Osteoblast (primary cell): ENCODE measurements at regions not wholly inside any gene's neighbourhood (a gene's known extent, or its start where the extent isn't known, plus 50 kb on each side); places are given as distances from the start of the nearest gene placed in this dataset.

ENCODE experiments used
- DNase-seq: peaks from one replicate; pipeline ENCODE4 v3.0.0; 2011; ENCODE audit warnings: low spot score, mixed read lengths; ENCODE audit not compliant: insufficient read length; ENCODE audit errors: missing footprints
- H2AFZ ChIP-seq: 2 replicates; pipeline ENCODE4 v1.6.0; 2011; ENCODE audit warnings: mild to moderate bottlenecking, low read length
- H3K27ac ChIP-seq: 2 replicates; pipeline ENCODE4 v1.5.1; 2011; ENCODE audit warnings: mild to moderate bottlenecking, low read depth, low read length, moderate library complexity
- H3K27me3 ChIP-seq: 2 replicates; pipeline ENCODE4 v1.6.0; 2012; ENCODE audit warnings: mild to moderate bottlenecking, control low read depth, inconsistent platforms, low read length, moderate library complexity; ENCODE audit not compliant: insufficient read depth
- H3K36me3 ChIP-seq: 2 replicates; pipeline ENCODE4 v1.5.1; 2011; ENCODE audit warnings: mild to moderate bottlenecking, low read length, control low read depth, moderate library complexity; ENCODE audit not compliant: insufficient read depth
- H3K4me1 ChIP-seq: 2 replicates; pipeline ENCODE4 v1.5.1; 2011; ENCODE audit warnings: mild to moderate bottlenecking, low read length, control low read depth, moderate library complexity; ENCODE audit not compliant: insufficient read depth
- H3K4me2 ChIP-seq: 2 replicates; pipeline ENCODE4 v1.6.0; 2011; ENCODE audit warnings: mild to moderate bottlenecking, low read length; ENCODE audit not compliant: insufficient read depth
- H3K4me3 ChIP-seq: fragments of 200-600 bp; sonication (generic); 3 replicates; pipeline ENCODE4 v1.5.1; 2012; ENCODE audit warnings: mild to moderate bottlenecking, low read length, inconsistent platforms; ENCODE audit not compliant: insufficient read depth
- H3K79me2 ChIP-seq: 2 replicates; pipeline ENCODE4 v1.6.0; 2012; ENCODE audit warnings: mild to moderate bottlenecking, low read length, control low read depth, inconsistent platforms; ENCODE audit not compliant: insufficient read depth
- H3K9me3 ChIP-seq: 2 replicates; pipeline ENCODE4 v1.5.1; 2011; ENCODE audit warnings: low read depth, low read length, control low read depth
- H4K20me1 ChIP-seq: 2 replicates; pipeline ENCODE4 v1.6.0; 2012; ENCODE audit warnings: mild to moderate bottlenecking, low read length, control low read depth; ENCODE audit not compliant: insufficient read depth
- TF ChIP-seq, protein P1 (sequence below): IDR thresholded peaks from 2 replicates; pipeline ENCODE4 v1.5.1; 2011; ENCODE audit warnings: mild to moderate bottlenecking, low read depth, low read length, moderate library complexity; ENCODE audit errors: extremely low read depth

DNA sequence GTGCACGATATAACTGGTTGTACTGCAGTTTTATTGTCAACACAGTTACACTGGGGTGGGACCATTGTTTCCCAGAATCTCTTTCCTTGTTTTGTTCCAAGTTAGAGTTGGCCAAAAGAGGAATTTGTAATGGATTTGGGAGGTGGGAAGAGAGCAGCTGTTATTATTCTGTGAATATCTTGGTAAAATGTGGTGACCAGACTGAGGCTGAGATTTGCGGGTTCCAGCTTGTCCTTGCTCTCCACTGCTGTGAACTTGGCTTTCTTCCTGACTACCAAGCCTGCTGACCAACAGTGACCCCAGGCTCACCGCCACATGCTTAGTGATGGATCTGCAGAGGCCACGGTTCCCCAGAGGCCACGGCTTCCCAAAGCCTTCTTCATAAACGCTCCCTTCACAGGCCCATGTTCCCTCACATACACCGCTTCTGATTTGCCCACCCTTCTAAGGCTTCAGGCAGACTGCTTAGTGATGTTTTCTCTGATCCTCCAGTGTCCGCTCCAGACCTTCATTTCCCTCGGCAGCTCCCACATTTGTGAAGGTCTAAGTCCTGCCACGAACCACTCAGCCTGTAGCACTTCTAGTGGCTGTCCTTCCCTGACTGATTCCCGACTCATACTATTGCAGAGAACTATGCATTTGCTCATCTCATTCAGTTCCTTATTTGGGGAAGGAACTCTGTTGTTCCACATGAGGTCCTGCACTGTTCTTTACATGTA is 525.5 kb upstream of the RGMA start:
- DNase-seq: no peak

DNA sequence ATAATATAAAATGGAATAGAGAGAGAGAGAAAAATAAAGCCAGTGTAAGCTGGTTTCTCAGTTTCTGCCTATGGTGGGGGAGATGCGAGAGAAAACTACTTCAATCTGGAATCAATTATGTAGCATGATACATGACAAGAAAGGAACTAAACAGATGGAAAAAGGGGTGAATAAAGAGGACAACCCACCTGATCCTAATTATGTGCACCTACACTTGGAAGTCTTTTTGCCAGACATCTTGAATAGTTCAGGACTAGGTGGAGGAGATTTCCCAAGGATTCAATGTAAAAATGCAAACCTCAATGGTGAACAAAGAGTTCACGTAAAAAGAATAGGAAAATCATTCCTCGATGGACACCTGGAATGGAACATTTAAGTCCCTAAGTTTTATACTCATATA is 524.4 kb upstream of the RGMA start:
- no peaks in the 10 kb centered on the region for H3K79me2 ChIP-seq
- H3K27ac ChIP-seq: no peak overlapping the region
- DNase-seq: no peak
- H3K4me2 ChIP-seq: no peak overlapping the region
- H3K36me3 ChIP-seq: no peaks in the 10 kb centered on the region
- H3K9me3 ChIP-seq: no peaks in the 10 kb centered on the region
- no peak overlapping the region for H2AFZ ChIP-seq
- H4K20me1 ChIP-seq: no peaks in the 10 kb centered on the region
- TF ChIP-seq, protein P1, sequence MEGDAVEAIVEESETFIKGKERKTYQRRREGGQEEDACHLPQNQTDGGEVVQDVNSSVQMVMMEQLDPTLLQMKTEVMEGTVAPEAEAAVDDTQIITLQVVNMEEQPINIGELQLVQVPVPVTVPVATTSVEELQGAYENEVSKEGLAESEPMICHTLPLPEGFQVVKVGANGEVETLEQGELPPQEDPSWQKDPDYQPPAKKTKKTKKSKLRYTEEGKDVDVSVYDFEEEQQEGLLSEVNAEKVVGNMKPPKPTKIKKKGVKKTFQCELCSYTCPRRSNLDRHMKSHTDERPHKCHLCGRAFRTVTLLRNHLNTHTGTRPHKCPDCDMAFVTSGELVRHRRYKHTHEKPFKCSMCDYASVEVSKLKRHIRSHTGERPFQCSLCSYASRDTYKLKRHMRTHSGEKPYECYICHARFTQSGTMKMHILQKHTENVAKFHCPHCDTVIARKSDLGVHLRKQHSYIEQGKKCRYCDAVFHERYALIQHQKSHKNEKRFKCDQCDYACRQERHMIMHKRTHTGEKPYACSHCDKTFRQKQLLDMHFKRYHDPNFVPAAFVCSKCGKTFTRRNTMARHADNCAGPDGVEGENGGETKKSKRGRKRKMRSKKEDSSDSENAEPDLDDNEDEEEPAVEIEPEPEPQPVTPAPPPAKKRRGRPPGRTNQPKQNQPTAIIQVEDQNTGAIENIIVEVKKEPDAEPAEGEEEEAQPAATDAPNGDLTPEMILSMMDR: no peak
- H3K4me1 ChIP-seq: no peaks in the 10 kb centered on the region
- no peaks in the 10 kb centered on the region for H3K27me3 ChIP-seq
- no peak overlapping the region for H3K4me3 ChIP-seq

More for the DNA sequence above, 525.5 kb upstream of the RGMA start:
- TF ChIP-seq, protein P1: no peak
- Histone ChIP-seq H3K4me2 (no peak overlapping the region), H3K36me3 (no peaks in the 10 kb centered on the region), H3K27ac (no peak overlapping the region), H3K4me1 (no peaks in the 10 kb centered on the region), H3K9me3 (no peaks in the 10 kb centered on the region), H3K4me3 (no peak overlapping the region), H2AFZ (no peak overlapping the region), H3K27me3 (no peaks in the 10 kb centered on the region), H4K20me1 (no peaks in the 10 kb centered on the region), H3K79me2 (no peaks in the 10 kb centered on the region)

DNA sequence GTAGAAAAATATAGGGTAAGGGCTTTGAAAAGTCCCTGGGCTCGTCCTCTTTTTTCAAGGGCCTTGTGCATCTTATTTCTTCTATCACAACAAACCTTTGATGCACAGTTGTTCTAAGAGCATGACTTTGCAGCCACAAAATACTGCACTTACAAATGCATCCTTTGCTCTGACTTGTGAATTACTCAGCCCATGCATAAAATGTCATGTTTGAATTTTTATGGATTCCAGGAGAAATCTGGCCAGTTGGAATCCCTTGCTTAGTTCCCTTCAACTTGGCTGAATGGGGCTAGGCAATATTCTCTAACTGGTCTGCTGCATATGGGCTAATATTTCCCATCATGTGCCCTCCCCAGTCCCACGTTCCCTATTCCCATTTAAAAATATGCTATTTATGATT is 523.9 kb upstream of the RGMA start:
- Histone ChIP-seq H3K27ac (no peak overlapping the region), H3K4me1 (no peaks in the 10 kb centered on the region), H2AFZ (no peak overlapping the region), H3K4me3 (no peak overlapping the region), H3K4me2 (no peak overlapping the region), H3K79me2 (no peaks in the 10 kb centered on the region), H3K36me3 (no peaks in the 10 kb centered on the region), H3K27me3 (no peaks in the 10 kb centered on the region), H4K20me1 (no peaks in the 10 kb centered on the region), H3K9me3 (no peaks in the 10 kb centered on the region)
- no peak for DNase-seq
- TF ChIP-seq, protein P1: no peak

DNA sequence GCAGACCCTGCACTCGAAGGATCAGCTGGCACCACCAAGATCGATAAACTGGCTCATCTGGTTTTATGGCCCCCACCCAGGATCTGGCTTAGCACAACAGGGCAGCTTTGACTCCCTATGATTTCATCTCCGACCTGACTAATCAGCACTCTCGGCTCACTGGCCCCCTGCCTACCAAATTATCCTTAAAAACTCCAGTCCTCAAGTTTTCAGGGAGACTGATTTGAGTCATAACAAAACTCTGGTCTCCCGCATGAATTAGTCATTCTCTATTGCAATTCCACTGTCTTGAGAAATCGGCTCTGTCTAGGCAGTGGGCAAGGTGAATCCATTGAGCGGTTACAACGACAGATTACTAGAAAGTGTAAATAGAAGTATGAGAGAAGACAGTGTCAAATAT is 521.9 kb upstream of the RGMA start:
- no peaks in the 10 kb centered on the region for H3K36me3 ChIP-seq

More for the DNA sequence above, 521.9 kb upstream of the RGMA start:
- H4K20me1 ChIP-seq: no peaks in the 10 kb centered on the region
- H2AFZ ChIP-seq: no peak overlapping the region
- no peaks in the 10 kb centered on the region for H3K4me1 ChIP-seq
- no peak for DNase-seq
- TF ChIP-seq, protein P1: no peak
- no peak overlapping the region for H3K4me2 ChIP-seq
- H3K4me3 ChIP-seq: no peak overlapping the region
- H3K27ac ChIP-seq: no peak overlapping the region
- no peaks in the 10 kb centered on the region for H3K27me3 ChIP-seq
- H3K9me3 ChIP-seq: no peaks in the 10 kb centered on the region
- no peaks in the 10 kb centered on the region for H3K79me2 ChIP-seq
